ENCODE measurements at regions not wholly inside any gene's neighbourhood (a gene's known extent, or its start where the extent isn't known, plus 50 kb on each side); places are given as distances from the start of the nearest gene placed in this dataset.

DNA sequence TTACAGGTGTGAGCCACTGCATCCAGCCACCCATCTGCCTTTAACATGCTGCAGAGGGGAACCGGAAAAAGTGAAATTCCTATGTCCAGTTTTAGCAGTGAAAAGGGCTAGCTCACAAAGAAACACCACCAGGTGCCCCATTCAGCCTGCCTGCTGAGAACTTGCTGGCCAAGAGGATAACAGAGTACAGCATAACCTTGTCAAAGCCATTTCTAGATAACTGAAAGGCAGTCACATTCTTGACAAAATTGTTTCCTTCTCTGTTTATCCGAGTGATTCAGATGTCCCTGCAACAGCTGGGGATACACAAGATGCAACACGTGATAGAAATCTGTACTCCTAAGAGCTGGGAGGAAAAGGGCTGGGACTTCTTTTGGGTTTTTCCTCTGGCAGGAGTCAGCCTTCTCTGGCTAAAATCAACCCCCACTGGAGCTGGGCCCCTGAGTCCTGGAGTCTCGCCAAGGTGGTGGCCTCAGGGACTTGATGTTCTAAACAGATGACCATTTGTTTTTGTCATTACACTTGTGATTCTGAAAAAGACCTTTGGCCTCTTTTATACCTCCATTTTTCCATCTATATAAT is 505.4 kb downstream of the BCL11A start:
- no peak for ATAC-seq
- TF ChIP-seq SNAI2 (CRISPR knock-in tag; IDR thresholded peaks at IDR 0.05) (no peak), ESRRG (CRISPR knock-in tag; IDR thresholded peaks at IDR 0.05) (no peak), BACH2 (CRISPR knock-in tag; IDR thresholded peaks at IDR 0.05; ENCODE audit: borderline replicate concordance) (no peak), OSR1 (CRISPR knock-in tag; IDR thresholded peaks at IDR 0.05) (no peak), ZNF70 (CRISPR knock-in tag; IDR thresholded peaks at IDR 0.05) (no peak), ZFP3 (CRISPR knock-in tag; IDR thresholded peaks at IDR 0.05) (no peak)
- TF ChIP-seq, protein P1, sequence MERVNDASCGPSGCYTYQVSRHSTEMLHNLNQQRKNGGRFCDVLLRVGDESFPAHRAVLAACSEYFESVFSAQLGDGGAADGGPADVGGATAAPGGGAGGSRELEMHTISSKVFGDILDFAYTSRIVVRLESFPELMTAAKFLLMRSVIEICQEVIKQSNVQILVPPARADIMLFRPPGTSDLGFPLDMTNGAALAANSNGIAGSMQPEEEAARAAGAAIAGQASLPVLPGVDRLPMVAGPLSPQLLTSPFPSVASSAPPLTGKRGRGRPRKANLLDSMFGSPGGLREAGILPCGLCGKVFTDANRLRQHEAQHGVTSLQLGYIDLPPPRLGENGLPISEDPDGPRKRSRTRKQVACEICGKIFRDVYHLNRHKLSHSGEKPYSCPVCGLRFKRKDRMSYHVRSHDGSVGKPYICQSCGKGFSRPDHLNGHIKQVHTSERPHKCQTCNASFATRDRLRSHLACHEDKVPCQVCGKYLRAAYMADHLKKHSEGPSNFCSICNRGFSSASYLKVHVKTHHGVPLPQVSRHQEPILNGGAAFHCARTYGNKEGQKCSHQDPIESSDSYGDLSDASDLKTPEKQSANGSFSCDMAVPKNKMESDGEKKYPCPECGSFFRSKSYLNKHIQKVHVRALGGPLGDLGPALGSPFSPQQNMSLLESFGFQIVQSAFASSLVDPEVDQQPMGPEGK (CRISPR knock-in tag; IDR thresholded peaks at IDR 0.05; ENCODE audit: borderline replicate concordance) = no peak
- TF ChIP-seq, protein P2, sequence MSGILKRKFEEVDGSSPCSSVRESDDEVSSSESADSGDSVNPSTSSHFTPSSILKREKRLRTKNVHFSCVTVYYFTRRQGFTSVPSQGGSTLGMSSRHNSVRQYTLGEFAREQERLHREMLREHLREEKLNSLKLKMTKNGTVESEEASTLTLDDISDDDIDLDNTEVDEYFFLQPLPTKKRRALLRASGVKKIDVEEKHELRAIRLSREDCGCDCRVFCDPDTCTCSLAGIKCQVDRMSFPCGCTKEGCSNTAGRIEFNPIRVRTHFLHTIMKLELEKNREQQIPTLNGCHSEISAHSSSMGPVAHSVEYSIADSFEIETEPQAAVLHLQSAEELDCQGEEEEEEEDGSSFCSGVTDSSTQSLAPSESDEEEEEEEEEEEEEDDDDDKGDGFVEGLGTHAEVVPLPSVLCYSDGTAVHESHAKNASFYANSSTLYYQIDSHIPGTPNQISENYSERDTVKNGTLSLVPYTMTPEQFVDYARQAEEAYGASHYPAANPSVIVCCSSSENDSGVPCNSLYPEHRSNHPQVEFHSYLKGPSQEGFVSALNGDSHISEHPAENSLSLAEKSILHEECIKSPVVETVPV (CRISPR knock-in tag; IDR thresholded peaks at IDR 0.05) = no peak

DNA sequence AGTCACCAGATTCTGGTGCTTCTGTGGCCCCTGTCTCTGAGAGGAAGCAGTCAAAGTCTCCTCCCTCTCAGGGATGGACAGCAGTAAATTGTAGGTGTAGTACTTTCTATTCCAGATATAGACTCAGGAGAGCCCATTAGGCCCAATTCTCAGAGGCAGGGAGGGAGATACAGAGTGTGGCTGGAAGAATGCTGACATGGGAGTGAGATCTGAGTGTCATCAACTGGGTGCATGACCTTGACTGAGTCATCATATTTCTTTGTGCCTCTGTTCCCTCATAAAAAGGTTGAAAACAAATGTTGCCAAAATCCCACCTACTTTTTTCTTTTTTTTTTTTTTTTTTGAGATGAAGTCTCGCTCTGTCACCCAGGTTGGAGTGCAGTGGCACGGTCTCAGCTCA is 506.1 kb downstream of the BCL11A start:
- TF ChIP-seq SNAI2 (CRISPR knock-in tag; IDR thresholded peaks at IDR 0.05) = no peak
- TF ChIP-seq OSR1 (CRISPR knock-in tag; IDR thresholded peaks at IDR 0.05) = no peak
- TF ChIP-seq, protein P3, sequence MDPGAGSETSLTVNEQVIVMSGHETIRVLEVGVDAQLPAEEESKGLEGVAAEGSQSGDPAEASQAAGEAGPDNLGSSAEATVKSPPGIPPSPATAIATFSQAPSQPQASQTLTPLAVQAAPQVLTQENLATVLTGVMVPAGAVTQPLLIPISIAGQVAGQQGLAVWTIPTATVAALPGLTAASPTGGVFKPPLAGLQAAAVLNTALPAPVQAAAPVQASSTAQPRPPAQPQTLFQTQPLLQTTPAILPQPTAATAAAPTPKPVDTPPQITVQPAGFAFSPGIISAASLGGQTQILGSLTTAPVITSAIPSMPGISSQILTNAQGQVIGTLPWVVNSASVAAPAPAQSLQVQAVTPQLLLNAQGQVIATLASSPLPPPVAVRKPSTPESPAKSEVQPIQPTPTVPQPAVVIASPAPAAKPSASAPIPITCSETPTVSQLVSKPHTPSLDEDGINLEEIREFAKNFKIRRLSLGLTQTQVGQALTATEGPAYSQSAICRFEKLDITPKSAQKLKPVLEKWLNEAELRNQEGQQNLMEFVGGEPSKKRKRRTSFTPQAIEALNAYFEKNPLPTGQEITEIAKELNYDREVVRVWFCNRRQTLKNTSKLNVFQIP (CRISPR knock-in tag; IDR thresholded peaks at IDR 0.05; ENCODE audit: borderline replicate concordance, low read depth) = no peak
- TF ChIP-seq ZFP30 (CRISPR knock-in tag; IDR thresholded peaks at IDR 0.05) = no peak
- no peak for TF ChIP-seq ISL1 (CRISPR knock-in tag; IDR thresholded peaks at IDR 0.05)
- TF ChIP-seq, protein P4, sequence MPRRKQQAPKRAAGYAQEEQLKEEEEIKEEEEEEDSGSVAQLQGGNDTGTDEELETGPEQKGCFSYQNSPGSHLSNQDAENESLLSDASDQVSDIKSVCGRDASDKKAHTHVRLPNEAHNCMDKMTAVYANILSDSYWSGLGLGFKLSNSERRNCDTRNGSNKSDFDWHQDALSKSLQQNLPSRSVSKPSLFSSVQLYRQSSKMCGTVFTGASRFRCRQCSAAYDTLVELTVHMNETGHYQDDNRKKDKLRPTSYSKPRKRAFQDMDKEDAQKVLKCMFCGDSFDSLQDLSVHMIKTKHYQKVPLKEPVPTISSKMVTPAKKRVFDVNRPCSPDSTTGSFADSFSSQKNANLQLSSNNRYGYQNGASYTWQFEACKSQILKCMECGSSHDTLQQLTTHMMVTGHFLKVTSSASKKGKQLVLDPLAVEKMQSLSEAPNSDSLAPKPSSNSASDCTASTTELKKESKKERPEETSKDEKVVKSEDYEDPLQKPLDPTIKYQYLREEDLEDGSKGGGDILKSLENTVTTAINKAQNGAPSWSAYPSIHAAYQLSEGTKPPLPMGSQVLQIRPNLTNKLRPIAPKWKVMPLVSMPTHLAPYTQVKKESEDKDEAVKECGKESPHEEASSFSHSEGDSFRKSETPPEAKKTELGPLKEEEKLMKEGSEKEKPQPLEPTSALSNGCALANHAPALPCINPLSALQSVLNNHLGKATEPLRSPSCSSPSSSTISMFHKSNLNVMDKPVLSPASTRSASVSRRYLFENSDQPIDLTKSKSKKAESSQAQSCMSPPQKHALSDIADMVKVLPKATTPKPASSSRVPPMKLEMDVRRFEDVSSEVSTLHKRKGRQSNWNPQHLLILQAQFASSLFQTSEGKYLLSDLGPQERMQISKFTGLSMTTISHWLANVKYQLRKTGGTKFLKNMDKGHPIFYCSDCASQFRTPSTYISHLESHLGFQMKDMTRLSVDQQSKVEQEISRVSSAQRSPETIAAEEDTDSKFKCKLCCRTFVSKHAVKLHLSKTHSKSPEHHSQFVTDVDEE (CRISPR knock-in tag; IDR thresholded peaks at IDR 0.05) = no peak
- no peak for TF ChIP-seq ZFP3 (CRISPR knock-in tag; IDR thresholded peaks at IDR 0.05)
- TF ChIP-seq GLIS3 (CRISPR knock-in tag; IDR thresholded peaks at IDR 0.05) = no peak
- TF ChIP-seq ZNF8 (CRISPR knock-in tag; IDR thresholded peaks at IDR 0.05) = no peak
- ATAC-seq = no peak

DNA sequence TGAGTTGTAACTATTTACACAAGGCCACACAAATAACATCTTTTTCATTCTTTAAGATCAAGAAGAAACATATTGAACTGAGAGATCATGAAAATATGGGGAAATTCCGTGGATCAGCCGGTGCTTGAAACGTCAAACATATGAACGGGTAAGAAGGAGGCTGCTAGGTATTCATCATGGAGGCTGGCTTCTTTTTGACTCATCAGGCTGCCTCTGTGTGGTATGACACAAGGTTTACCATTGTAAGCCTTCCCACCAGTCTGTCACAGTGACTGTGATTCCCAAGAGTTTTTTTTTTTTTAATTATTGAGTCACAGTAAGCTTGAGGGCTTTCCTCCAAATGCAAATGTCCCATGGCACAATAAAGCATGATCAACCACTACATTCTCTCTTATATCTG is 506.9 kb downstream of the BCL11A start:
- ATAC-seq = no peak
- TF ChIP-seq, protein P1 (CRISPR knock-in tag; IDR thresholded peaks at IDR 0.05; ENCODE audit: borderline replicate concordance) = no peak
- TF ChIP-seq, protein P3 (CRISPR knock-in tag; IDR thresholded peaks at IDR 0.05; ENCODE audit: borderline replicate concordance, low read depth) = no peak
- no peak for TF ChIP-seq ARNTL (CRISPR knock-in tag; IDR thresholded peaks at IDR 0.05; ENCODE audit: borderline replicate concordance, low read depth)

DNA sequence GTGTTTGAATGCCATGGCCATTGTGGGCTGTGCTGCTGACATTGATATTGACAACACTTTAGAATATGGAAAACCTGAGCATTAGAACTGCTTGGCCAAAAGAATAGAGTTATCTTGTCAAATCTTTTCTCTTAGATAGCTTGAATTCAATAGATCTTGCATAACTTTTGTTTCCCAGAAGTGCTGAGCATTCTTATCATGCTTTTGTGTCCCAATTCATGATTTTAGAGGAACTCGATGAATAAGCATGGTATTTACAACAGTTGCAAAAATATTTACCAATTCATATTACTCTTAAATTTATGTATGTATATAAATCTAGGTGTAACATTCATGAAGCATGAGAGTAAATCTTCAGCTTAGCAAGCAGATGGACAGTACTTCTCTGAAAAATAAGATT is 508.0 kb downstream of the BCL11A start:
- no peak for ATAC-seq
- no peak for TF ChIP-seq ZNF8 (CRISPR knock-in tag; IDR thresholded peaks at IDR 0.05)
- no peak for TF ChIP-seq ZFP30 (CRISPR knock-in tag; IDR thresholded peaks at IDR 0.05)
- TF ChIP-seq ISL1 (CRISPR knock-in tag; IDR thresholded peaks at IDR 0.05) = no peak
- no peak for TF ChIP-seq ZNF565 (CRISPR knock-in tag; conservative IDR thresholded peaks at IDR 0.05; ENCODE audit: low read depth)
- no peak for TF ChIP-seq PPARA (CRISPR knock-in tag; IDR thresholded peaks at IDR 0.05; ENCODE audit: borderline replicate concordance)
